SK-N-MC (cell line): ENCODE measurements at regions not wholly inside any gene's neighbourhood (a gene's known extent, or its start where the extent isn't known, plus 50 kb on each side); places are given as distances from the start of the nearest gene placed in this dataset.
"Not testable (repeated sequence)": the region's sequence is repeated elsewhere in the genome, so short reads cannot be mapped to it uniquely, and the experiment has no call there.

Source experiments
- DNase-seq: peaks from one replicate; pipeline ENCODE4 v3.0.0-alpha.2; 2011; ENCODE audit warnings: low read depth, low spot score
- H3K27ac ChIP-seq: fragments of 200-600 bp; sonication (generic); 2 replicates; pipeline ENCODE4 v1.5.1; 2016; ENCODE audit warnings: mixed run types
- H3K36me3 ChIP-seq: fragments of 200-600 bp; sonication (generic); 2 replicates; pipeline ENCODE4 v1.6.1; 2017; ENCODE audit warnings: antibody characterized with exemption, low read length, mixed read lengths; ENCODE audit not compliant: insufficient read depth
- H3K4me3 ChIP-seq: fragments of 200-600 bp; sonication (generic); 2 replicates; pipeline ENCODE4 v1.5.1; 2016
- H3K9ac ChIP-seq: fragments of 200-600 bp; sonication (generic); 2 replicates; pipeline ENCODE4 v1.8.0; 2017; ENCODE audit warnings: mixed run types, mixed read lengths; ENCODE audit not compliant: insufficient read length
- H3K9me3 ChIP-seq: fragments of 200-600 bp; sonication (generic); 2 replicates; pipeline ENCODE4 v1.6.1; 2017; ENCODE audit warnings: low read depth, mild to moderate bottlenecking, antibody characterized with exemption, low read length, moderate library complexity, mixed read lengths
- EZH2 ChIP-seq: fragments of 200-600 bp; sonication (generic); IDR thresholded peaks from one replicate; pipeline ENCODE4 v1.6.1; 2017; ENCODE audit warnings: antibody characterized with exemption
- FOXP2 ChIP-seq: optimal IDR thresholded peaks from 2 replicates; pipeline ENCODE3; 2011; ENCODE audit warnings: mild to moderate bottlenecking, moderate library complexity; ENCODE audit not compliant: insufficient read depth; ENCODE audit errors: extremely low read length, control extremely low read depth
- POLR2AphosphoS5 ChIP-seq: IDR thresholded peaks from 2 replicates; pipeline ENCODE4 v1.6.1; 2012; ENCODE audit warnings: mild to moderate bottlenecking, low read depth, low read length, borderline replicate concordance

- Histone ChIP-seq H3K9ac (no peak overlapping the region), H3K4me3 (no peak overlapping the region), H3K9me3 (no peaks in the 10 kb centered on the region), H3K27ac (no peak overlapping the region), H3K36me3 (no peaks in the 10 kb centered on the region)
- TF ChIP-seq EZH2 (no peak), POLR2AphosphoS5 (no peak), FOXP2 (no peak)
- no peak for DNase-seq
These were observed 758.5 kb upstream of the CTNND2 start for GRCh38 chr5:12662545-12663314.

GRCh38 chr5:12661617-12662370, 757.5 kb upstream of the CTNND2 start:
- no peak overlapping the region for H3K9ac ChIP-seq
- H3K36me3 ChIP-seq = no peaks in the 10 kb centered on the region
- TF ChIP-seq FOXP2 = no peak
- TF ChIP-seq POLR2AphosphoS5 = no peak
- TF ChIP-seq EZH2 = no peak
- no peak overlapping the region for H3K27ac ChIP-seq
- H3K4me3 ChIP-seq = no peak overlapping the region
- H3K9me3 ChIP-seq = no peaks in the 10 kb centered on the region
- DNase-seq = no peak

DNA sequence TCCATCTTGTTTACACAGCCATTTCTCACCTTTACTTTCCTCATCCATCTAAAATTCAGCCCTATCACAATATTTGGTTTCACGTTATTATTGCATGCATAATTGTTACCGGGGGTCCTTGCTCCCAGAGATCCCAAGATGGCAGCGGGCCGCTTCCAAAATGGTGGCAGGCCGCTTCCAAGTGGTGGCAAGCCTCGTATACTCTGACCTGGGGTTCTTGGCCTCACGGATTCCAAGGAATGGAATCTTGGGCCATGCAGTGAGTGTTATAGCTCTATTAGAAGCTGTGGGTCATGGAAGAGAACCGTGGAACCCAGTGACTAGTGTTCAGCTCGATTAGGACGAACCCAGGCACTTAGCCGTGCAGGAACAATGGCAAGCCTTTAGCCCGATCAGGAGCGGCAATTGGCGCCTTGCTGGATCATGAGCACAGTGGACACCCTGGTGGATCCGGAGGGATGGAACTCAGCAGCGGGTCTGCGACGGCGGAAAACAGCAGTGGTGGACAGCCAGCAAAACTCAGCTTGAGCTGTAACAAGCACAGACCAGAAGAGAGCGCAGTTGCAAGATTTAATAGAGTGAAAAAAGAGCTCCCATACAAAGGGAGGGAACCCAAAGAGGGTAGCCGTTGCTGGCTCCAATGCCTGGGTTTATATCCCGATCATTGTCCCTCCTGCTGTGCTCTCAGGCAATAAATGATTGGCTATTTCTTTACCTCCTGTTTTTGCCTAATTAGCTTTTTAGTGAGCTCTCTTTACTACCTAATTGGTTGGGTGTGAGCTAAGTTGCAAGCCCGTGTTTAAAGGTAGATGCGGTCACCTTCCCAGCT, 756.2 kb upstream of the CTNND2 start:
- not testable (repeated sequence) for H3K9me3 ChIP-seq, H3K27ac ChIP-seq, H3K36me3 ChIP-seq, H3K4me3 ChIP-seq, H3K9ac ChIP-seq, DNase-seq

GRCh38 chr5:12659686-12660085, 755.4 kb upstream of the CTNND2 start:
- Histone ChIP-seq H3K27ac (no peak overlapping the region), H3K9me3 (no peaks in the 10 kb centered on the region), H3K36me3 (no peaks in the 10 kb centered on the region), H3K9ac (no peak overlapping the region), H3K4me3 (no peak overlapping the region)
- no peak for TF ChIP-seq FOXP2
- TF ChIP-seq POLR2AphosphoS5 = no peak
- no peak for TF ChIP-seq EZH2
- no peak for DNase-seq

- H3K36me3 ChIP-seq = no peaks in the 10 kb centered on the region
- TF ChIP-seq POLR2AphosphoS5 (no peak), FOXP2 (no peak), EZH2 (no peak)
- H3K4me3 ChIP-seq = no peak overlapping the region
- no peaks in the 10 kb centered on the region for H3K9me3 ChIP-seq
- DNase-seq = no peak
- H3K27ac ChIP-seq = no peak overlapping the region
- H3K9ac ChIP-seq = no peak overlapping the region
These were observed 754.7 kb upstream of the CTNND2 start for GRCh38 chr5:12658871-12659446.

- not testable (repeated sequence) for H3K9me3 ChIP-seq, DNase-seq, H3K36me3 ChIP-seq, H3K9ac ChIP-seq, H3K27ac ChIP-seq, H3K4me3 ChIP-seq
These were observed 753.7 kb upstream of the CTNND2 start for GRCh38 chr5:12657914-12658474.

DNA sequence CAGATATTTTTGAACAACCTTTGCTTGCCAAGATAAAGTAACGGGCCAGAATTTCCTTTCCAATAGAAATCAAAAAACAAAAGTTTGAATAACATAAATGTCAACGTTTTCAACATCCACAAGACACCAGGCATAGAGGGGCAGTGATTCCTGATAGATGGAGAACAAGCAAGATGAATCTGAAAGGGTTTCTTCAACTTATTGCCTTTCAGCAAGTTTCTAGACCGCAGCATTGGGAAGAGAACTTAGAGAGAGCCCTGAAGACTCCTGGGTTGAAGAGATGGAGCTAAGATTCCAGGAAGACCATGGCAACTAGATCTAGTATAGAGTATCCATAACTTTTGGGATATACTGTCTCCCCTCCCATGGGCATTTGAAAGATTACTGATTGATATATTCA, 751.4 kb upstream of the CTNND2 start:
- no peak for TF ChIP-seq POLR2AphosphoS5
- TF ChIP-seq EZH2 = no peak
- no peak for TF ChIP-seq FOXP2
- Histone ChIP-seq H3K4me3 (no peak overlapping the region), H3K9ac (no peak overlapping the region), H3K9me3 (no peaks in the 10 kb centered on the region), H3K27ac (no peak overlapping the region), H3K36me3 (no peaks in the 10 kb centered on the region)
- no peak for DNase-seq

DNA sequence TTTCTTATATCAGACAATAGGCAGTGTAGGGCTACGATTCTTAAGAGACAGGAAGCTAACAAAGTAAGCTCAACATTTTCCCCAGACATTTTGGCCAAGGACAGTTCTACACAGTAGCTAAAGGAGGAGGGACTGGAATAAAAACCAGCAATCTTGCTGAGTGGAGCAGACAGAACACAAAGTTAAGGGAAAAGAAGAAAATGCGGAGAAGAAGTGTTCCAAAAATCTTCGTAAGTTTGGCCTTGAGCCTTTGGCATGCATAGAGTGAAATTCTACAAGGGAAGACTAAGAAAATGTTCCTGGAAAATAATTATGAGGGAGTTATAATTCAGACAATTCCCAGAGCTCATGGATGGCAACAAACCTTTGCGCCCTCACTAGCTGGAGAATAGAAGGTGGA, 748.0 kb upstream of the CTNND2 start:
- H3K9ac ChIP-seq = no peak overlapping the region
- no peaks in the 10 kb centered on the region for H3K36me3 ChIP-seq
- no peak overlapping the region for H3K27ac ChIP-seq
- H3K9me3 ChIP-seq = no peaks in the 10 kb centered on the region
- H3K4me3 ChIP-seq = no peak overlapping the region
- no peak for TF ChIP-seq POLR2AphosphoS5
- no peak for TF ChIP-seq FOXP2
- no peak for TF ChIP-seq EZH2
- DNase-seq = no peak
